OCI-LY1 (cell line): ENCODE measurements at regions not wholly inside any gene's neighbourhood (a gene's known extent, or its start where the extent isn't known, plus 50 kb on each side); places are given as distances from the start of the nearest gene placed in this dataset.

Source experiments
- EZH2 ChIP-seq: fragments of 200-600 bp; sonication (generic), shearing (Covaris generic); IDR thresholded peaks from 2 replicates; pipeline ENCODE4 v1.8.0; 2017; ENCODE audit warnings: borderline replicate concordance, mixed run types, mild to moderate bottlenecking, antibody characterized with exemption, low read length, moderate library complexity, mixed read lengths
- TF ChIP-seq, protein P1 (sequence below): fragments of 200-600 bp; sonication (generic), shearing (Covaris generic); IDR thresholded peaks from 2 replicates; pipeline ENCODE4 v1.5.1; 2017; ENCODE audit warnings: mild to moderate bottlenecking, antibody characterized with exemption, low read length, moderate library complexity, mixed read lengths

DNA sequence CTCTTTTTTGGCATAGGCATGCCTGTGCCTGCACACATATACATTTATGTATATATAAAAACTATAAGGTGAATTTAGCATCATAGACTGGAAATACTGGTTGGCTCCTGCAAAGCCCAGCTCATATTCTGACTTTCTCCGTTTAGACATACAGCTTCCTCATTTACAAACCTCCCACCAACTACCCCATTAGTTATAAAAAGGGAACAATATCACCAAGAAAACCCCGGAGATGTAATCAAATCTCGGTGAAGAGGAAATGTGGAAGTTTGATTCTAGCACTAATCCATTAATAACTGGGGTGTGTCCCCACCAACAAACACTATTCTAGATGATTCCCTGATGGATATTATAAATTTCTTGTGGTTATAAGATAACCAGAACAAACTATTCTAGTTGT lies 517.7 kb upstream of the TBL1XR1 start:
- TF ChIP-seq, protein P1, sequence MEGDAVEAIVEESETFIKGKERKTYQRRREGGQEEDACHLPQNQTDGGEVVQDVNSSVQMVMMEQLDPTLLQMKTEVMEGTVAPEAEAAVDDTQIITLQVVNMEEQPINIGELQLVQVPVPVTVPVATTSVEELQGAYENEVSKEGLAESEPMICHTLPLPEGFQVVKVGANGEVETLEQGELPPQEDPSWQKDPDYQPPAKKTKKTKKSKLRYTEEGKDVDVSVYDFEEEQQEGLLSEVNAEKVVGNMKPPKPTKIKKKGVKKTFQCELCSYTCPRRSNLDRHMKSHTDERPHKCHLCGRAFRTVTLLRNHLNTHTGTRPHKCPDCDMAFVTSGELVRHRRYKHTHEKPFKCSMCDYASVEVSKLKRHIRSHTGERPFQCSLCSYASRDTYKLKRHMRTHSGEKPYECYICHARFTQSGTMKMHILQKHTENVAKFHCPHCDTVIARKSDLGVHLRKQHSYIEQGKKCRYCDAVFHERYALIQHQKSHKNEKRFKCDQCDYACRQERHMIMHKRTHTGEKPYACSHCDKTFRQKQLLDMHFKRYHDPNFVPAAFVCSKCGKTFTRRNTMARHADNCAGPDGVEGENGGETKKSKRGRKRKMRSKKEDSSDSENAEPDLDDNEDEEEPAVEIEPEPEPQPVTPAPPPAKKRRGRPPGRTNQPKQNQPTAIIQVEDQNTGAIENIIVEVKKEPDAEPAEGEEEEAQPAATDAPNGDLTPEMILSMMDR: no peak
- TF ChIP-seq EZH2: no peak
